WERI-Rb-1 (cell line): ENCODE measurements at regions not wholly inside any gene's neighbourhood (a gene's known extent, or its start where the extent isn't known, plus 50 kb on each side); places are given as distances from the start of the nearest gene placed in this dataset.
"Not testable (repeated sequence)": the region's sequence is repeated elsewhere in the genome, so short reads cannot be mapped to it uniquely, and the experiment has no call there.

Experiments
- DNase-seq: peaks from one replicate; pipeline ENCODE4 v3.0.0-alpha.2; 2020
- H3K27ac ChIP-seq: fragments of 250-450 bp; sonication (Bioruptor Pico); 2 replicates; pipeline ENCODE4 v1.5.1; 2020; ENCODE audit warnings: mild to moderate bottlenecking, moderate library complexity
- H3K27me3 ChIP-seq: fragments of 250-450 bp; sonication (Bioruptor Pico); 2 replicates; pipeline ENCODE4 v1.5.1; 2021; ENCODE audit warnings: mild to moderate bottlenecking, low read depth, moderate library complexity; ENCODE audit not compliant: insufficient read depth, severe bottlenecking
- H3K36me3 ChIP-seq: fragments of 250-450 bp; sonication (Bioruptor Pico); 2 replicates; pipeline ENCODE4 v1.5.1; 2020; ENCODE audit warnings: mild to moderate bottlenecking, moderate library complexity
- H3K4me3 ChIP-seq: 2 replicates; pipeline ENCODE4 v1.5.1; 2011; ENCODE audit warnings: low read depth, mild to moderate bottlenecking, control low read depth, low read length
- H3K9me3 ChIP-seq: fragments of 250-450 bp; sonication (Bioruptor Pico); 2 replicates; pipeline ENCODE4 v1.5.1; 2021; ENCODE audit warnings: mild to moderate bottlenecking, moderate library complexity; ENCODE audit not compliant: severe bottlenecking
- TF ChIP-seq, protein P1 (sequence below): IDR thresholded peaks from 2 replicates; pipeline ENCODE4 v1.5.1; 2011; ENCODE audit warnings: low read depth, mild to moderate bottlenecking, control low read depth, inconsistent platforms, low read length

DNA sequence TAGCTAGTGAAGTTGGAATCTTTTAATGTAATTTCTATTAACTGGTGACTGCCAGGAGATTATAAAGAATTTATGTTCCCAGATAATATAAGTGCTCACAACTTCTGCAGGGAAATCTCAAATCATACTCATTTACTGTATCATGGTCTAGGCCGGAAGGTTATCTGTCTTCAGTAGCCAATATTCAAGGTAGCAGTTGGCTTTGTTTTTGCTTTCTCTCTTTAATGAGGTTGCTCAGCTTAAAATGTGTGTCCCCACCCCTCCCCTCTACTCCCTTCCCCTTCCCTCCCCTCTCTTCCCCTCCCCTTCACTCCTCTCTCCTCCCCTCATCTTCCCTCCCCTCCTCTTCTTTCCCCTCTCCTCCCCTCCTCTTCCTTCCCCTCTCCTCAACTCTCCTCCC lies 117.6 kb downstream of the HPGD start:
- Histone ChIP-seq H3K9me3 (no peaks in the 10 kb centered on the region), H3K27me3 (no peaks in the 10 kb centered on the region), H3K36me3 (no peaks in the 10 kb centered on the region), H3K27ac (no peak overlapping the region), H3K4me3 (no peak overlapping the region)
- no peak for DNase-seq
- TF ChIP-seq, protein P1, sequence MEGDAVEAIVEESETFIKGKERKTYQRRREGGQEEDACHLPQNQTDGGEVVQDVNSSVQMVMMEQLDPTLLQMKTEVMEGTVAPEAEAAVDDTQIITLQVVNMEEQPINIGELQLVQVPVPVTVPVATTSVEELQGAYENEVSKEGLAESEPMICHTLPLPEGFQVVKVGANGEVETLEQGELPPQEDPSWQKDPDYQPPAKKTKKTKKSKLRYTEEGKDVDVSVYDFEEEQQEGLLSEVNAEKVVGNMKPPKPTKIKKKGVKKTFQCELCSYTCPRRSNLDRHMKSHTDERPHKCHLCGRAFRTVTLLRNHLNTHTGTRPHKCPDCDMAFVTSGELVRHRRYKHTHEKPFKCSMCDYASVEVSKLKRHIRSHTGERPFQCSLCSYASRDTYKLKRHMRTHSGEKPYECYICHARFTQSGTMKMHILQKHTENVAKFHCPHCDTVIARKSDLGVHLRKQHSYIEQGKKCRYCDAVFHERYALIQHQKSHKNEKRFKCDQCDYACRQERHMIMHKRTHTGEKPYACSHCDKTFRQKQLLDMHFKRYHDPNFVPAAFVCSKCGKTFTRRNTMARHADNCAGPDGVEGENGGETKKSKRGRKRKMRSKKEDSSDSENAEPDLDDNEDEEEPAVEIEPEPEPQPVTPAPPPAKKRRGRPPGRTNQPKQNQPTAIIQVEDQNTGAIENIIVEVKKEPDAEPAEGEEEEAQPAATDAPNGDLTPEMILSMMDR: no peak

DNA sequence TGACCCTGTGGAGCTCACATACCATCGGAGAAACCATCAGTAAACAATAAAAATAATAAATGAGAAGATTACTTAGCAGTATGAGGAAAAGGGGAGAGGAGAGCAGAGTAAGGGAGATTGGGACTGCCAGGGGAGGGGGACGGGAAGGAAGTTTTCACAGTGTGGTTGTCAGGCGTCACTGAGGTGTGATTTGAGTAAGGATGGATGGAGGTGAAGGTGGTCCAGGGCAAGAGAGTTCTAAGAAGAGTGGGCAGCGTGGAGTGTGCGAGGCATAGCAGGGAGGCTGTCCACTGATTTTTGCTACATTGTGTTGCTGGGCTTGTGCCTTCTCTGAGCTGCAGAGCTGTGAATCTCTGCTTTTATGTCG lies 119.1 kb downstream of the HPGD start:
- Histone ChIP-seq H3K9me3 (no peaks in the 10 kb centered on the region), H3K4me3 (no peak overlapping the region), H3K36me3 (no peaks in the 10 kb centered on the region), H3K27ac (no peak overlapping the region), H3K27me3 (no peaks in the 10 kb centered on the region)
- TF ChIP-seq, protein P1: no peak
- no peak for DNase-seq

- Histone ChIP-seq H3K9me3 (no peaks in the 10 kb centered on the region), H3K4me3 (no peak overlapping the region), H3K27ac (peak overlapping the region; percentile 22; the same call in 1 of the 2 replicates), H3K36me3 (no peaks in the 10 kb centered on the region), H3K27me3 (no peaks in the 10 kb centered on the region)
- DNase-seq: peak; percentile 84
- TF ChIP-seq, protein P1: no peak
These were observed 118.9 kb downstream of the CEP44 start for GRCh38 chr4:174402470-174403176.

- Histone ChIP-seq H3K27ac (no peak overlapping the region), H3K27me3 (no peaks in the 10 kb centered on the region), H3K36me3 (no peaks in the 10 kb centered on the region), H3K4me3 (no peak overlapping the region), H3K9me3 (no peaks in the 10 kb centered on the region)
- TF ChIP-seq, protein P1: no peak
- DNase-seq: no peak
These were observed 117.9 kb downstream of the CEP44 start for GRCh38 chr4:174401471-174402130.

GRCh38 chr4:174400603-174401302 lies 117.0 kb downstream of the CEP44 start:
- not testable (repeated sequence) for H3K4me3 ChIP-seq
- H3K27ac ChIP-seq: peak overlapping the region; percentile 57
- peak; percentile 62 for DNase-seq

DNA sequence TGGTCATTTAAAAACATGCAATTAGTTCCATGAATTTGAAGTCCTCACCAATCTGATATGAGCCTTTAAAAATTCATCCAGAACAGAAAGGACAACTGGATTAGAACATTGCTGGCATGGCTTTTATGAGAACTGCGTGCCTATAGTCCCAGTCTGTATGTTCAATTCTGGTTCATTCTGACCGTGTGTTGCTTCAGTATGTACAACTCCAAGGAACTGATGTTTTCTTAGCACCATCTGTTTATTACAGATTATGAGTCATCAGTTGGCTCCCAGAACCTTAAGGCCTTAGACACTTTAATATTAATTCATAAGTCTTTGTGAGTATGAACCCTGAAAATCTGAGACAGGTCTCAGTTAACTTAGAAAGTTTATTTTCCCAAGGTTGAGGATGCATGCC lies 115.0 kb downstream of the CEP44 start:
- H3K4me3 ChIP-seq: no peak overlapping the region
- no peaks in the 10 kb centered on the region for H3K36me3 ChIP-seq
- DNase-seq: no peak
- no peaks in the 10 kb centered on the region for H3K27me3 ChIP-seq
- no peaks in the 10 kb centered on the region for H3K9me3 ChIP-seq
- TF ChIP-seq, protein P1: no peak
- H3K27ac ChIP-seq: no peak overlapping the region

More at GRCh38 chr4:174400603-174401302, 117.0 kb downstream of the CEP44 start:
- H3K36me3 ChIP-seq, H3K9me3 ChIP-seq, H3K27me3 ChIP-seq: not testable (repeated sequence)
